Erythroblast (primary cell): ENCODE measurements at regions not wholly inside any gene's neighbourhood (a gene's known extent, or its start where the extent isn't known, plus 50 kb on each side); places are given as distances from the start of the nearest gene placed in this dataset.
"Not testable (repeated sequence)": the region's sequence is repeated elsewhere in the genome, so short reads cannot be mapped to it uniquely, and the experiment has no call there.

Experiments used
- DNase-seq, 2 experiments: peaks; one replicate each; lab custom pipeline; 2025; lab: John Stamatoyannopoulos, UW
- GATA1 ChIP-seq: IDR thresholded peaks from 2 replicates; pipeline ENCODE4 v1.6.1; 2011; ENCODE audit warnings: low read depth, mild to moderate bottlenecking, control low read depth, low read length, moderate library complexity
- POLR2A ChIP-seq: IDR thresholded peaks from 2 replicates; pipeline ENCODE4 v1.6.1; 2011; ENCODE audit warnings: mild to moderate bottlenecking, low read length

DNA sequence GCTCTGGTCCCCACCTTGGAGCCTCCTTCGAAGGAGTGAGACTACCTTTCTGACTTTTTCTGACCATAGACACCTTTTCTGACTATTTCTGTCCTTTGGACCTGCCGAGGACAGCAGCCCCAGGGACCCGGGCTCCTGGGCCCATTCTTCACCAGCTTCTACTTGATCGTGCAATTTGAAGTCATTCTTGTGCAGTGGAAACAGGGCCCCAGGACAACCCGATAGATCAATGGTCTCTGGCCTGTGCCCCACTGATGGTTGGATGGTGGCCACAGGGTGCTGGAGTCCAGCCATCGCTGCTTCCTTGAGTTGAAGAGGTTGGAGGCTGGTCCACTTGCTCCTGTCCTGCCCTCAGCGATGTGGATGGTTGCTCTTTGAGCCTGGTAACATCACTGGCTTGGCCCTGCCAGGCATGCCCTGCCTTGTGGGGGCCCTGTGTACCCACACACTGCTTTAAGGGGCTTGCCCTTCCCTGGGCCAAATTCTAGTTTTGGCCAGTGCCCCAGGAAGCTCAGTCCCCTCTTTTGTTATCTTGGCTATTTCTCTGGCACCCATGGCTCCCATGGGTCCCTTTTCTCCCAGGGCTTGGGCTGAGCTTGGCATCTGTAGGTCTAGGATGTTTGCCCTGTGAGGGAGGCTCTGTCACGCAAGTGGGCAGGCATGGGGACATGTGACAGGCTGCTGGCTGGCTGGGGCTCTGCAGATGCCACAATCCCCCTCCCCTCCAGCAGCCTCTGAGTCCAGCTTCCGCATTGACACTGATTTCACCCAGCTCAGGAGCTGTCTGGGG is 375.6 kb upstream of the NUPR2 start:
- no peak for DNase-seq
- TF ChIP-seq POLR2A (no peak), GATA1 (no peak)

DNA sequence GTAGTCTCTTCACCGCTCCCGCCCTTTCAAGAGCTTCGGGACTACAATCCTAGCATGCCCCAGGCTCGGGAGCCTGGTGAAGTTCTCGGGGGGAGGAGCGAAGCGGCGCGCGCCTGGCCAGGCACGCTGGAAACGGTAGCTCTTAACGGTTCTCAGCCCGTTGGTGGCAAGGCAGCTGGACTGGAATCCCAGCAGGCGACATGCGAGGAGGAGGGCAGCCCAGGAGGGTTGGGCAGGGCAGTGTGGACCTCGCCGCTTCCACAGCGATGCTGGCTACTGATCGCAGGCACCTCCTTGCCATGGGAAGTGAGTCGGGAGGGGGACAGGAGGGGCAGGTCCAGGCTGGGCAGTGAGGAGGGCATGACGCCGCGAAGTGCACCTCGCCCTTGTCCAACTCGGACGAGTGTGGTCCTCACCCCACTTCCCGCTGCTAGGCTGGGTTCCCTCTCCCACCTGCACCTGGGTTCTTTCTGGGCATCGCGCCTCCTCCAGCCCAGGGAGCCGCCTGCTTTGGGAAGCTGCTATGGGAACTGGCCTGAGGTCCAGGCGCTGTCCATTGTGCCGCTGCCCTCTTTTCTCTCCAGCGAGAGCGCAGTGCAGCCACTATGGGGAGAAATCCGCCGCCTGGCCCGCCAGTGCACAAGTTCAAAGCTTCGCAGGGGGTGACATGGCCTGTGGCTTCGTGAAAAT is 367.8 kb upstream of the NUPR2 start:
- TF ChIP-seq POLR2A (no peak), GATA1 (no peak)
- DNase-seq: no peak

DNA sequence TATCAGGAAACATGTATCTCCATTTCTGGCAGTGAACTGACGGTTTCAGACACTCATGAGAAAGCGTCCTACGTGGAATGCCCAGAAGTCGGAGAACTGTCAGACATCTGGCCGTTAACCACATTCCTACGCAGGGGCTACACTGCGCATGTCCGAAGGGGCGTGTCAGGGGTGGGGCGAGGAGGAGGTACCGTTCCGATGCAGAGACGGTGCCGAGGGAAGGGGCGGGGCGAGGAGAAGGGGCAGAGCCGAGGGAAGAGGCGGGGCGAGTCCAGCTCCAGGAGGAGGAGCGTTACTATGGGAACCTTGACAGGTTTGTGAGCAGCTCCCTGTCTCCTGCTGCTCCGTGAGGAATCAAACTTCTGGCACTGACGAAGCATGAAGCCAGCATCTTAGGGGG is 366.9 kb upstream of the NUPR2 start:
- no peak for TF ChIP-seq POLR2A
- no peak for TF ChIP-seq GATA1
- DNase-seq: no peak

DNA sequence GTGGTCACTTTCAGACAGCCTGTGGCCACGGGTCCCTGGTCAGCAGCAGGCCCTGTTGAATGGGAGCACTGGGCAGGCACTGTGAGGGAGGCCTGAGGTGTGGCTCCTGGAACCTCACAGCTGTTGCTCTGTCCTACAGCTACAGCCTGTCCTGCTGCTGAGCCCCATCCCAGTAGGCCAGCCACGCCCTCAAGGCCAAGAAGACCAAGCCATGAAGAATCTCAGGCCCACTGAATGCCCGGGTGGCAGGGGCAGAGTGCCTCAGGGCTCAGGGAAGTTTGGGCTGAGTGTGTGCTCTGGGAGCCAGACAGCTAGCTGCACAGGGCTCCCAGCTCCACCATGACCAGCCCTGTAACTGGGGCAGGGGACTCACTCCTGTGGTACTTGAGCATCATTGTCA is 363.5 kb upstream of the NUPR2 start:
- no peak for DNase-seq
- TF ChIP-seq GATA1 (no peak), POLR2A (no peak)

DNA sequence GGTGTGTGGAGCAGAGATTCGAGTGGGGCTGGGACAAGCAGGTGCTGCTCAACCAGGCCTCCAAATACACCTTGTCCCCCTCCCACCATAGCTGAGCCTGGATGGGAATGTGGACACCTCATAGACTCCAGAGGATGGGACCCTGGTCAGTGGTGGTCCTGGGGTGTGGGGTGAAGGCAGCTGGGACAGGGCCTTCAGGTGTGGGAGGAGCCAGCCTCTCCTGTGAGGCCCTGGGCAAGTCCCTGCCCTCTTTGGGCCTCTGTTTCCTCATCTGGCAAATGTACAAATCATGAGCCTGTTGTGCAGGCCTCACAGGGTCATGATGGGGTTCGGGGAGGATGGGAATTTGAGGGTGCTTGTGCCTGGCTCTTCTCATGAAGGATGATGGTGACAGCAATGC is 362.9 kb upstream of the NUPR2 start:
- DNase-seq: no peak
- no peak for TF ChIP-seq POLR2A
- TF ChIP-seq GATA1: no peak

DNA sequence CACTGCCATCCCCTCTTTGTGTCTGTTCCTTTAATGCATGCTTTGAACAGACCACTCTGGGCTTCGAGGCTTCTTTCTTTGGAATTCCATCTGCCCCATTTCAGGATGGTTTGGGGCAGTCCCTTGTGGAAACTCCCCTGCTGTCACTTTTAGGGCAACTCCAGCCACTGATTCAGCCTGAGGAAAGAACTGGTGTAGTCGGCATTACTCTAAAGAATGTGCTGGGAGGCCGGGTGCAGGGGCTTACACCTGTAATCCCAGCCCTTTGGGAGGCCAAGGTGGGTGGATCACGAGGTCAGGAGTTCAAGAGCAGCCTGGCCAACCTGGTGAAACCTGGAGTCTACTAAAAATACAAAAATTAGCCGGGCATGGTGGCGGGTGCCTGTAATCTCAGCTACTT is 358.1 kb upstream of the NUPR2 start:
- DNase-seq: no peak
- TF ChIP-seq GATA1 (no peak), POLR2A (no peak)

DNA sequence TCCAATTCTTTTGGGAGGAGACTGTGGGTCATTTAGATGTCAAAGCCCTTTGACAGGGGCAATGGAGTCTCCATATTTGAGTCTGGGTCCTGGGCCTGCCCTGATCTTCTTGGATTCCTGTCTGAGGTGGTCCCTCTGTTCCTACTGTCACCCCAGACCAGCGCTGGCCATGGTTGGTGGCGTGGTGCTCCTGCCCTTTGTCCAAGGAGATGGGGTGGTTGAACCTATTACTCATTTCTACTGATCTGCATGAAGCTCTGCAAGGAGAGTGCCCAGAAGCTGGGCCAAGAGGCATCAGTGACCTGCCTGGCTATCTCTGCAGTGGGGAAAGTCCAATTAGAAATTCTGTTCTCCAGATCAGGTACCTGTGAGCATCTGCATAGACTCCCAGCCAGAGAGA is 355.6 kb upstream of the NUPR2 start:
- TF ChIP-seq GATA1 (no peak), POLR2A (no peak)
- DNase-seq: no peak

DNA sequence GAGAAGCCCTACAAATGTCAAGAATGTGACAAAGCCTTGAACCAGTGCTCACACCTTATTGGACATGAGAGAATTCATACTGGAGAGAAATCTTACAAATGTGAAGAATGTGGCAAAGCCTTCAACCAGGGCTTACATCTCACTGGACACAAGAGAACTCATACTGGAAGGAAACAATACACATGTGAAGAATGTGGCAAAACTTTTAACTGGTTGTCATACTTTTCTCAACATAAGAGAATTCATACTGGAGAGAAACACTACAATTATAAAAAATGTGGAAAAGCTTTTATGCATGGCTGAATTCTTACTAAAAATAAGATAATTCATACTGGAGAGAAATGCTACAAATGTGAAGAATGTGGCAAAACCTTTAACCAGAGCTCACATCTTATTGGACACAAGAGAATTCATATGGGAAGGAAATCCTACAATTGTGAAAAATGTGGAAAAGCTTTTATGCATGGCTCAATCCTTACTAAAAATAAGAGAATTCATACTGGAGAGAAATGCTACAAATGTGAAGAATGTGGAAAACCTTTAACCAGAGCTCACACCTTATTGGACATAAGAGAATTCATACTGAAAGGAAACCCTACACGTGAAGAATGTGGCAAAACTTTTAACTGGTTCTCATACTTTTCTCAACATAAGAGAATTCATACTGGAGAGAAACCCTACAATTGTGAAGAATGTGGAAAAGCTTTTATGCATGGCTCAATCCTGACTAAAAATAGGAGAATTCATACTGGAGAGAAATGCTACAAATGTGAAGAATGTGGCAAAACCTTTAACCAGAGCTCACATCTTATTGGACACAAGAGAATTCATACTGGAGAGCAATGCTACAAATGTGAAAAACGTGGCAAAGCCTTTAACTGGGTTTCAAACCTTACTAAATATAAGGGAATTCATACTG is 350.6 kb upstream of the NUPR2 start:
- peak in 1 of 2 experiments; percentile 24 for DNase-seq

DNA sequence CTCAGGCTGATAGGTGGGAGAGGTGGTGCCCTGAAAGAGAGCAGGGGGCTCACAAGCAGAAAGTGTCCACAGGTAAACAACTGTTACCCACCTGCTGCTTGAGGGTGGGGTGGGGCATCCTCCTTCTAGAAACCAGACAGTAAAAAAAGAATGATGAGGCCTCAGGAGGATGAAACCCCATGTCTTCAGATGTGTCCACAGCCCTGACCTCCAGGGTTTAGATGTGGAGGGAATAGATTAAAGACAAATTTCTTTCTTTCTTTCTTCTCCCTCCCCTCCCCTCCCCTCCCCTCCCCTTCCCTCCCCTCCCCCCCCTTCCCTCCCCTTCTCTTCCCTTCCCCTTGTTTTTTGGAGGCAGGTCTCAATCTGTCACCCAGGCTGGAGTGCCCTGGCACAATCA is 333.5 kb upstream of the NUPR2 start:
- DNase-seq: no peak
- TF ChIP-seq POLR2A (no peak), GATA1 (no peak)

DNA sequence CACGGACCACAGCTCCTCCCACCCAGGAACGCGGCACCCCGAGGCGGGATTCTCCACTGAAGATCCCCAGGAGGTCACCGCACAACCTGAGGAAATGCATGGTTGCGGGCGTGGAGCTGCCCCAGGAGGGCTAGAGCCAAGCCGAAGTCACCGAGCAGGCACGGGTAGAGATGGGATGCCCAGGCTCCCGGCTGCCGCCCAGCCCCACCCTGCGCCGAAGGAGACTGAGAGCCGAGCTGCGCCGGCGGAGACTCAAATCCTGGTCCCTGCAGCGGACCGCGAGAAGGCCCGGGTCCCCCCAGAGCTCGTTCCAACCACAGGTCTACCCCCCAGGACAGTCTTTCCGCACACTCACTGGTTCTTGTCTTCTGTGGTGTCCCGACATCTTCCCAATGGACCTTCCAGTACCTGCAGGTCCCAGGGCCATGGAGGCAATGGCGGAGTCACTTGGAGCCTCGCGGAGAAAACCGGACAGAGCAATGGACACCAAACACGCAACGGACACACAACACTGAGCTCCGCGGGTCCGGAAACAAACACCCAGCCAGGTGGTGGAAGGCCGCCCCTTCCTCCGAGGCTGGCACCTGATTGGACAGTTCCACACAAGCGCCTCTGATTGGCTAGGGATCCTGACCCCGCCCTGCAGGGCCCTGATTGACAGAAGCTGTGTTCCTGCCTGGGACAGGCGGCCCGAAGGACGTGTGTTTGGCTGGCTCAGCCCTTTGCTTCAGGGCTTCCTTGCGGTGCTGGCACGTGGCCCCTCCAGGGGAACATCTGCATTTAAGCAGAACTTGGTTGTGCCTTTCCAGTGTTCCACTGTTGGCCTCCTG is 331.9 kb upstream of the NUPR2 start:
- TF ChIP-seq GATA1: no peak
- no peak for TF ChIP-seq POLR2A
- DNase-seq: no peak

DNA sequence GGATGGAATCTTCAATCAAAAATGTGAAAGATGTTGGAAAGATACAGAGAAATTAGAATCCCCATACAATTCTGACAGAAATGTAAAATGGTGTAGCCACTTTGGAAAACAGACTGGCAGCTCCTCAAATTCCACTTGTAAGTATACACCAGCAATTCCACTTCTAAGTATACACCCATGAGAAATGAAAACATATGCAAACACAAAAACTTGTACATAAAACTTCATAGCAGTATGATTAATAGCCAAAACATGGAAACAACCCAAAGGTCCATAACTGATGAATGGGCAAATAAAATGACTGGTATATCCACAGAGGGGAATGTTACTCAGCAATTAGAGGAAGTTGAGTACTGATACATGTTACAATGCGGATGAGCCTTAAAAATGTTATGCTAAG is 304.3 kb upstream of the NUPR2 start:
- not testable (repeated sequence) for DNase-seq

DNA sequence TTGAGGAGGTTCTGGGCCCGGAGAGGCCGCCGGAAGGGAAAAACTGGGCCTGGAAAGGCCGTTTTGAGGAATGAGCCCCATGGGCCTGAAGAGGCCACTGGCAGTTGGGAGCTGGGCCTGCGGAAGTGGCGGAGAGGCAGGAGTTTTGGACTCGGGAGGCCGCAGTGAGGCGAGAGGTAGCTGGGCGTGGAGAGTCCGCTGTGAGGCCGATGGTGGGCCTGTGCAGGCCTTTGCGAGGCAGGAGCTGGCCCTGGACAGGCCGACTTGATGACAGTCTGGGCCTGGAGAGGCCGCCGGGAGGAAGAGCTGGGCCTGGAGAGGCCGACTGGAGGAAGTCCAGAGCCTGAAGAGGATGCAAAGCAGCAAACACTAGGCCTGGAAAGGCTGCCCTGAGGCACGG is 259.0 kb upstream of the NUPR2 start:
- DNase-seq: no peak
- TF ChIP-seq GATA1 (no peak), POLR2A (no peak)

DNA sequence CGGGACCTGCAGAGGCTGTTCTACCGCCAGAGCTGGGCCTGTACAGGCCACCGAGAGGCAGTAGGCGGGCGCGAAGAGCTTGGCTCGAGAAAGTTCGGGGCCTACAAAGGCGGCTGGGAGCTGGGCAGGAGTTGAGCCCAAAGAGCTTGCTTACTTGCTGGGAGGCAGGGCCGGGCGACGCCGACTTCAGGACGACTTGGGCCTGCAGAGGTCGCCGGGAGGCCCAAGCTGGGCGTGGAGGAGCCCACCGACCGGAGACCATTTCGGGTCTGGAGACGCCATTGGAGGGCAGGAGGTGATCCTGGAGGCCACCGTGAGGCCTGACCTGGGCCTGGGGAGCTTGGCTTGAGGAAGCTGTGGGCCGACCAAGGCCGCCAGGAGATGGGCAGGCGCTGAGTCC is 258.4 kb upstream of the NUPR2 start:
- DNase-seq: not testable (repeated sequence)

DNA sequence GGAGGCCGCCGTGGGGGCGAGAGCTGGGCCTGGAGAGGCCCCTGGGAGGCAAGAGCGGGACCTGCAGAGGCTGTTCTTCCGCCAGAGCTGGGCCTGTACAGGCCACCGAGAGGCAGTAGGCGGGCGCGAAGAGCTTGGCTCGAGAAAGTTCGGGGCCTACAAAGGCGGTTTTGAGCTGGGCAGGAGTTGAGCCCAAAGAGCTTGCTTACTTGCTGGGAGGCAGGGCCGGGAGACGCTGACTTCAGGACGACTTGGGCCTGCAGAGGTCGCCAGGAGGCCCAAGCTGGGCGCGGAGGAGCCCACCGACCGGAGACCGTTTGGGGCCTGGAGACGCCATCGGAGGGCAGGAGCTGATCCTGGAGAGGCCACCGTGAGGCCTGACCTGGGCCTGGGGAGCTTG is 257.1 kb upstream of the NUPR2 start:
- DNase-seq: not testable (repeated sequence)

DNA sequence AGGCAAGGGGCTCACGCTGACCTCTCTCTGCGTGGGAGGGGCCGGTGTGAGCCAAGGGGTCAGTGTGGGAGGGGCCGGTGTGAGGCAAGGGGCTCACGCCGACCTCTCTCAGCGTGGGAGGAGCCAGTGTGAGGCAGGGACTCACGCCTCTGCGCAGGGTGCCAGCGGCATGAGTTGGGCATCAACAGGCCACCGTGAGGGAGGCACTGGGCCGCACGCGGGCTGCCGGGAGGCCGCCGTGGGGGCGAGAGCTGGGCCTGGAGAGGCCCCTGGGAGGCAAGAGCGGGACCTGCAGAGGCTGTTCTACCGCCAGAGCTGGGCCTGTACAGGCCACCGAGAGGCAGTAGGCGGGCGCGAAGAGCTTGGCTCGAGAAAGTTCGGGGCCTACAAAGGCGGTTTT is 255.6 kb upstream of the NUPR2 start:
- DNase-seq: not testable (repeated sequence)

DNA sequence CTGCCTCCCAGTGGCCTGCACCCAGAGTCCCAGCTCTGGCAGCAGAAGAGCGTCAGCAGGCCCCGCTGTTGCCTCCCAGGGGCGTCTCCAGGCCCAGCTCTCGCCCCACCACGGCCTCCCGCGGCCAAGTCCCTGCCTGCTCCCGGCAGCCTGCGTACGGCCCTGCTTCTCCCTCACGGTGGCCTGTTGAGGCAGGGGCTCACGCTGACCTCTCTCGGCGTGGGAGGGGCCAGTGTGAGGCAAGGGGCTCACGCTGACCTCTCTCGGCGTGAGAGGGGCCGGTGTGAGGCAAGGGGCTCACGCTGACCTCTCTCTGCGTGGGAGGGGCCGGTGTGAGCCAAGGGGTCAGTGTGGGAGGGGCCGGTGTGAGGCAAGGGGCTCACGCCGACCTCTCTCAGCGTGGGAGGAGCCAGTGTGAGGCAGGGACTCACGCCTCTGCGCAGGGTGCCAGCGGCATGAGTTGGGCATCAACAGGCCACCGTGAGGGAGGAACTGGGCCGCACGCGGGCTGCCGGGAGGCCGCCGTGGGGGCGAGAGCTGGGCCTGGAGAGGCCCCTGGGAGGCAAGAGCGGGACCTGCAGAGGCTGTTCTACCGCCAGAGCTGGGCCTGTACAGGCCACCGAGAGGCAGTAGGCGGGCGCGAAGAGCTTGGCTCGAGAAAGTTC is 254.1 kb upstream of the NUPR2 start:
- DNase-seq: not testable (repeated sequence)

DNA sequence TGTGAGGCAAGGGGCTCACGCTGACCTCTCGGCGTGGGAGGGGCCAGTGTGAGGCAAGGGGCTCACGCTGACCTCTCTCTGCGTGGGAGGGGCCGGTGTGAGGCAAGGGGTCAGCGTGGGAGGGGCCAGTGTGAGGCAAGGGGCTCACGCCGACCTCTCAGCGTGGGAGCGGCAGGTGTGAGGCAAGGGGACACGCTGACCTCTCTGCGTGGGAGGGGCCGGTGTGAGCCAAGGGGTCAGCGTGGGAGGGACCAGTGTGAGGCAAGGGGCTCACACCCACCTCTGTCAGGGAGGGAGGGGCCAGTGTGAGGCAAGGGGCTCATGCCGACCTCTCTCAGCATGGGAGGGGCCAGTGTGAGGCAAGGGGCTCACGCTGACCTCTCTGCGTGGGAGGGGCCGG is 251.7 kb upstream of the NUPR2 start:
- not testable (repeated sequence) for DNase-seq

DNA sequence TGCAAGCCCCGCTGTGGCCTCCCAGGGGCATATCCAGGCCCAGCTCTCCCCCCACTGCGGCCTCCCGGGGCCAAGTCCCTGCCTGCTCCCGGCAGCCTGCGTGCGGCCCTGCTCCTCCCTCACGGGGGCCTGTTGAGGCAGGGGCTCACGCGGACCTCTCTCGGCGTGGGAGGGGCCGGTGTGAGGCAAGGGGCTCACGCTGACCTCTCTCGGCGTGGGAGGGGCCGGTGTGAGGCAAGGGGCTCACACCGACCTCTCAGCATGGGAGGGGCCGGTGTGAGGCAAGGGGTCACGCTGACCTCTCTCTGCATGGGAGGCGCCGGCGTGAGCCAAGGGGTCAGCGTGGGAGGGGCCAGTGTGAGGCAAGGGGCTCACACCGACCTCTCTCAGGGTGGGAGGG is 251.2 kb upstream of the NUPR2 start:
- not testable (repeated sequence) for DNase-seq
